NT2/D1 (cell line): ENCODE measurements at regions not wholly inside any gene's neighbourhood (a gene's known extent, or its start where the extent isn't known, plus 50 kb on each side); places are given as distances from the start of the nearest gene placed in this dataset.

ENCODE experiments used
- SUZ12 ChIP-seq: IDR thresholded peaks from 2 replicates; pipeline ENCODE4 v1.6.1; 2011; ENCODE audit not compliant: insufficient read length, insufficient read depth; ENCODE audit errors: extremely low read depth
- YY1 ChIP-seq: IDR thresholded peaks from 2 replicates; pipeline ENCODE4 v1.6.1; 2011; ENCODE audit not compliant: insufficient read length, insufficient read depth
- ZNF274 ChIP-seq: IDR thresholded peaks from 2 replicates; pipeline ENCODE4 v1.6.1; 2011; ENCODE audit warnings: mild to moderate bottlenecking, low read depth, low read length

DNA sequence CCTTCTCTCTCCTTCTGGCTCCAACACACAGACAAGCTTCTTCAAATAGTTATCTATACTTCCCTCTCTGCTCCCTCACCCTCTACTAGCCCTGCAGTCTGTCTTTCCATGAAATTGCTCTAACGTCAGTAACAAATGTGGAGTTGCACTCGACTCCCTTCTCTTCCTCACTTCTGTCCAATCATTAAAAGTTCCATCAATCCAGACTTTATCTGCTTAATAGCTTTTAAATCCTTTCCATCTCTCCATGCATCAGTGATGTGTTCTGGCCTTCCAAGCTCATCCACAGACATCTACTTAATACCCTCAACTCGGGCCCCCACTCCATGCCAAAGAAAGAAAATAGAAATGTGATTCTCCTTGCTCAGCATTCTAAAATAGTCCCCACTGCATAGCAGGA lies 422.1 kb upstream of the CDH5 start:
- TF ChIP-seq ZNF274 (no peak), SUZ12 (no peak), YY1 (no peak)
